CD4-positive, alpha-beta T cell (primary cell): ENCODE measurements at regions not wholly inside any gene's neighbourhood (a gene's known extent, or its start where the extent isn't known, plus 50 kb on each side); places are given as distances from the start of the nearest gene placed in this dataset.

Experiments
- ATAC-seq: fragments of 200-7000 bp; cut with Tn5 transposase; one replicate; pipeline ENCODE4 v1.10.0; 2022; ENCODE audit warnings: mild to moderate bottlenecking; ENCODE audit not compliant: poor library complexity
- CTCF ChIA-PET: fragments of 350-600 bp; sonication (Branson Sonifier 250); formaldehyde crosslinking; loops from one replicate; lab custom pipeline; 2021; ENCODE audit warnings: antibody characterized with exemption, inconsistent platforms; lab: Charles Lee
- POLR2A ChIA-PET: fragments of 350-600 bp; sonication (Branson Sonifier 250); formaldehyde crosslinking; loops from one replicate; lab custom pipeline; 2021; ENCODE audit warnings: antibody characterized with exemption, inconsistent platforms; lab: Charles Lee
- DNase-seq, 14 experiments: peaks; one replicate each; pipeline ENCODE4 v3.0.0-alpha.2; 2013 to 2020; ENCODE audit warnings: mixed read lengths in 2 of 14
- H3K27ac ChIP-seq, 2 donors: one replicate each; pipeline versions ENCODE4 v1.5.1 to v1.7.0; 2013; ENCODE audit warnings: low read length in 2 of 2, low read depth in 1 of 2, mild to moderate bottlenecking in 1 of 2
- H3K27me3 ChIP-seq, 2 experiments: 1 replicate in 1 of 2; 2 replicates in 1 of 2; pipeline versions ENCODE4 v1.6.1 to v1.7.0; 2013; ENCODE audit warnings: low read length in 2 of 2, control low read depth in 1 of 2, mild to moderate bottlenecking in 1 of 2, moderate library complexity in 1 of 2; ENCODE audit not compliant: insufficient read depth in 2 of 2, control insufficient read depth in 1 of 2
- H3K36me3 ChIP-seq: one replicate; pipeline ENCODE4 v1.6.1; 2013; ENCODE audit warnings: low read length, control low read depth; ENCODE audit not compliant: insufficient read depth
- H3K4me1 ChIP-seq: one replicate; pipeline ENCODE4 v1.6.1; 2013; ENCODE audit warnings: low read length, control low read depth; ENCODE audit not compliant: insufficient read depth
- H3K4me3 ChIP-seq: one replicate; pipeline ENCODE4 v1.5.1; 2013; ENCODE audit warnings: mild to moderate bottlenecking, low read length, moderate library complexity
- H3K9me3 ChIP-seq, 2 experiments: 1 replicate in 1 of 2; 2 replicates in 1 of 2; pipeline versions ENCODE4 v1.6.1 to v1.7.0; 2013; ENCODE audit warnings: low read length in 2 of 2, mild to moderate bottlenecking in 2 of 2, control low read depth in 1 of 2, moderate library complexity in 1 of 2; ENCODE audit not compliant: control insufficient read depth in 1 of 2, insufficient read depth in 1 of 2
- H3K27ac Mint-ChIP-seq: one replicate; pipeline ENCODE4 v1.8.0; 2020; ENCODE audit warnings: mixed read lengths
- H3K27me3 Mint-ChIP-seq: one replicate; pipeline ENCODE4 v1.8.0; 2021; ENCODE audit warnings: mixed read lengths
- H3K36me3 Mint-ChIP-seq: one replicate; pipeline ENCODE4 v1.8.0; 2021; ENCODE audit warnings: low read depth, mixed read lengths
- H3K4me1 Mint-ChIP-seq: one replicate; pipeline ENCODE4 v1.8.0; 2021; ENCODE audit warnings: low read depth, mixed read lengths
- H3K4me3 Mint-ChIP-seq: one replicate; pipeline ENCODE4 v1.8.0; 2020; ENCODE audit warnings: mild to moderate bottlenecking, mixed read lengths
- H3K9me3 Mint-ChIP-seq: one replicate; pipeline ENCODE4 v1.8.0; 2020; ENCODE audit warnings: mixed read lengths
- intact Hi-C, 2 experiments: fragments of 100-400 bp; cut with DNase I in 1 of 2; cut with micrococcal nuclease in 1 of 2; formaldehyde crosslinking; loops; one replicate each; pipeline versions ENCODE4 v1.15.1 to v1.9.0; 2023 to 2025; cut with DNase I, micrococcal nuclease
- TF ChIP-seq, protein P1 (sequence below): fragments of 200-600 bp; IDR thresholded peaks from one replicate; pipeline ENCODE4 v1.8.0; 2022; ENCODE audit warnings: antibody characterized with exemption, mild to moderate bottlenecking

DNA sequence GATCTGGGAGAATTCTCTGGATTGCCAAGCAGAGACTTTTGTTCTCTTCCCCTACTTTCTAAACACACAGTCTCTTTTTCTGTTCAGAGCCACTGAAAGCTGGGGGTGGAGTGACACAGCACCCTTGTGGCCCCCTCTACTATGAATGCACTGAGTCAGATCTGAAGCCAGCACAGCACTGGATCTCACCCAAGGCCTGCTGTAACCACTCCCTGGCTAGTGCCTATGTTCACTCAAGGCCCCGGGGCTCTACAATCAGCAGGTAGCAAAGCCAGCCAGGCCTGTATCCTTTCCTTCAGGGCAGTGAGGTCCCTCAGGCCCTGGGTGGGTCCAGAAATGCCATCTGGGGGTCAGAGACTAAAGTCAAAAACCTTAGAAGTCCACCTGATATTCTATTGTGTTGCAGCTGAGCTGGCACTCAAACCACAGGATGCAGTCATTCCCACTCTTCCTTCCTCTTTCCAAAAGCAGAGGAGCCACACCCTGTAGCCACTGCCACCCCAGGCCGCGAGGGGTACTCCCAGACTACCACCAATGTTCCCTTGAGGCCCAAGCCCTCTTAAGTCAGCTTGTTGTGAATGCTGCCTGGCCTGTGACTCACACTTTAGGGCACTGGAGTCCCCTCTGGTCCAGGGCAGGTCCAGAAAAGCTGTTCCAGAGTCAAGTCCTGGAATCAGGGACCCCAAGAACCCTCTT, 110.1 kb upstream of the RXFP2 start:
- CTCF ChIA-PET: no interaction called here
- Histone ChIP-seq H3K36me3 (no peaks in the 10 kb centered on the region), H3K27ac (no peak overlapping the region), H3K4me3 (no peak overlapping the region), H3K4me1 (no peaks in the 10 kb centered on the region), H3K9me3 (no peaks in the 10 kb centered on the region), H3K27me3 (no peaks in the 10 kb centered on the region)
- H3K4me3 Mint-ChIP-seq: no peak overlapping the region
- TF ChIP-seq, protein P1, sequence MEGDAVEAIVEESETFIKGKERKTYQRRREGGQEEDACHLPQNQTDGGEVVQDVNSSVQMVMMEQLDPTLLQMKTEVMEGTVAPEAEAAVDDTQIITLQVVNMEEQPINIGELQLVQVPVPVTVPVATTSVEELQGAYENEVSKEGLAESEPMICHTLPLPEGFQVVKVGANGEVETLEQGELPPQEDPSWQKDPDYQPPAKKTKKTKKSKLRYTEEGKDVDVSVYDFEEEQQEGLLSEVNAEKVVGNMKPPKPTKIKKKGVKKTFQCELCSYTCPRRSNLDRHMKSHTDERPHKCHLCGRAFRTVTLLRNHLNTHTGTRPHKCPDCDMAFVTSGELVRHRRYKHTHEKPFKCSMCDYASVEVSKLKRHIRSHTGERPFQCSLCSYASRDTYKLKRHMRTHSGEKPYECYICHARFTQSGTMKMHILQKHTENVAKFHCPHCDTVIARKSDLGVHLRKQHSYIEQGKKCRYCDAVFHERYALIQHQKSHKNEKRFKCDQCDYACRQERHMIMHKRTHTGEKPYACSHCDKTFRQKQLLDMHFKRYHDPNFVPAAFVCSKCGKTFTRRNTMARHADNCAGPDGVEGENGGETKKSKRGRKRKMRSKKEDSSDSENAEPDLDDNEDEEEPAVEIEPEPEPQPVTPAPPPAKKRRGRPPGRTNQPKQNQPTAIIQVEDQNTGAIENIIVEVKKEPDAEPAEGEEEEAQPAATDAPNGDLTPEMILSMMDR: no peak
- no peak overlapping the region for H3K27ac Mint-ChIP-seq
- ATAC-seq (no peak), DNase-seq (peak in 2 of 14 experiments; percentile 1 to 15)
- intact Hi-C loops: no loop called here
- no peaks in the 10 kb centered on the region for H3K4me1 Mint-ChIP-seq
- H3K36me3 Mint-ChIP-seq: no peaks in the 10 kb centered on the region
- peaks cover 5% of the 10 kb centered on the region for H3K27me3 Mint-ChIP-seq
- POLR2A ChIA-PET: no interaction called here
- peaks cover 12% of the 10 kb centered on the region for H3K9me3 Mint-ChIP-seq

GRCh38 chr13:31631071-31631470, 108.3 kb upstream of the RXFP2 start:
- ATAC-seq (no peak), DNase-seq (no peak)
- H3K9me3 ChIP-seq: no peaks in the 10 kb centered on the region
- H3K36me3 ChIP-seq: no peaks in the 10 kb centered on the region
- intact Hi-C loops: no loop called here
- no peak overlapping the region for H3K4me3 ChIP-seq
- Mint-ChIP-seq H3K4me3 (no peak overlapping the region), H3K27ac (no peak overlapping the region), H3K27me3 (no peaks in the 10 kb centered on the region), H3K36me3 (no peaks in the 10 kb centered on the region), H3K9me3 (peaks cover 12% of the 10 kb centered on the region), H3K4me1 (no peaks in the 10 kb centered on the region)
- no peaks in the 10 kb centered on the region for H3K27me3 ChIP-seq
- no peaks in the 10 kb centered on the region for H3K4me1 ChIP-seq
- no peak overlapping the region for H3K27ac ChIP-seq
- ChIA-PET POLR2A (no interaction called here), CTCF (no interaction called here)
- TF ChIP-seq, protein P1: no peak

- ATAC-seq (no peak), DNase-seq (no peak)
- H3K36me3 Mint-ChIP-seq: no peaks in the 10 kb centered on the region
- Histone ChIP-seq H3K4me1 (no peaks in the 10 kb centered on the region), H3K27me3 (no peaks in the 10 kb centered on the region), H3K9me3 (no peaks in the 10 kb centered on the region), H3K36me3 (no peaks in the 10 kb centered on the region), H3K27ac (no peak overlapping the region), H3K4me3 (no peak overlapping the region)
- H3K27me3 Mint-ChIP-seq: no peaks in the 10 kb centered on the region
- TF ChIP-seq, protein P1: no peak
- H3K9me3 Mint-ChIP-seq: peaks cover 12% of the 10 kb centered on the region
- POLR2A ChIA-PET: no interaction called here
- H3K4me1 Mint-ChIP-seq: no peaks in the 10 kb centered on the region
- CTCF ChIA-PET: no interaction called here
- H3K27ac Mint-ChIP-seq: no peak overlapping the region
- H3K4me3 Mint-ChIP-seq: no peak overlapping the region
- intact Hi-C loops: no loop called here
These were observed 107.6 kb upstream of the RXFP2 start for GRCh38 chr13:31631746-31632145.
